SK-N-SH treated with all-trans-retinoic acid at 6 μM for 48 hours (cell line): ENCODE measurements at regions not wholly inside any gene's neighbourhood (a gene's known extent, or its start where the extent isn't known, plus 50 kb on each side); places are given as distances from the start of the nearest gene placed in this dataset.
A peak's percentile ranks its signal among the peaks of the same experiment; 100 is the strongest.

Experiments used
- ATAC-seq: fragments of 200-7000 bp; cut with Tn5 transposase; 3 replicates; pipeline ENCODE4 v1.9.1; 2020; ENCODE audit warnings: mild to moderate bottlenecking, moderate library complexity
- ARNTL ChIP-seq: fragments of 450-650 bp; formaldehyde crosslinking; IDR thresholded peaks from 2 replicates; pipeline ENCODE4 v1.5.0; 2020; ENCODE audit warnings: low read depth, mild to moderate bottlenecking, moderate library complexity, borderline replicate concordance
- BACH2 ChIP-seq: fragments of 250-450 bp; sonication (Bioruptor Pico); IDR thresholded peaks from 2 replicates; pipeline ENCODE4 v1.9.0; 2021; ENCODE audit warnings: mild to moderate bottlenecking, borderline replicate concordance
- CREB5 ChIP-seq: fragments of 250-450 bp; sonication (Bioruptor Pico); IDR thresholded peaks from 2 replicates; pipeline ENCODE4 v1.5.1; 2020; ENCODE audit warnings: low read depth, mild to moderate bottlenecking, moderate library complexity
- CSDC2 ChIP-seq: fragments of 250-450 bp; sonication (Bioruptor Pico); IDR thresholded peaks from 2 replicates; pipeline ENCODE4 v1.5.0; 2020; ENCODE audit warnings: mild to moderate bottlenecking, moderate library complexity
- CSRNP3 ChIP-seq: fragments of 250-450 bp; sonication (Bioruptor Pico); IDR thresholded peaks from 2 replicates; pipeline ENCODE4 v1.5.1; 2021; ENCODE audit warnings: mild to moderate bottlenecking, moderate library complexity
- ISL1 ChIP-seq: fragments of 250-450 bp; sonication (Bioruptor Pico); IDR thresholded peaks from 2 replicates; pipeline ENCODE4 v2.1.2; 2022; ENCODE audit warnings: mild to moderate bottlenecking, moderate library complexity
- OSR1 ChIP-seq: fragments of 250-450 bp; sonication (Bioruptor Pico); IDR thresholded peaks from 2 replicates; pipeline ENCODE4 v1.8.0; 2022; ENCODE audit warnings: moderate library complexity, mild to moderate bottlenecking, inconsistent platforms
- PATZ1 ChIP-seq: fragments of 250-450 bp; sonication (Bioruptor Pico); IDR thresholded peaks from 2 replicates; pipeline ENCODE4 v1.8.0; 2020; ENCODE audit warnings: mild to moderate bottlenecking, moderate library complexity, borderline replicate concordance
- POU6F1 ChIP-seq: fragments of 250-450 bp; sonication (Bioruptor Pico); IDR thresholded peaks from 2 replicates; pipeline ENCODE4 v1.8.0; 2021; ENCODE audit warnings: low read depth, mild to moderate bottlenecking, moderate library complexity, borderline replicate concordance
- PPARA ChIP-seq: fragments of 250-450 bp; sonication (Bioruptor Pico); IDR thresholded peaks from 2 replicates; pipeline ENCODE4 v1.5.0; 2020; ENCODE audit warnings: mild to moderate bottlenecking, borderline replicate concordance
- RARB ChIP-seq: fragments of 250-450 bp; sonication (Bioruptor Pico); IDR thresholded peaks from 2 replicates; pipeline ENCODE4 v1.8.0; 2021; ENCODE audit warnings: mild to moderate bottlenecking, moderate library complexity
- SNAI2 ChIP-seq: fragments of 250-450 bp; sonication (Bioruptor Pico); IDR thresholded peaks from 2 replicates; pipeline ENCODE4 v1.5.0; 2020; ENCODE audit warnings: mild to moderate bottlenecking, moderate library complexity
- TCF4 ChIP-seq: fragments of 250-450 bp; sonication (Bioruptor Pico); IDR thresholded peaks from 2 replicates; pipeline ENCODE4 v1.8.0; 2021; ENCODE audit warnings: mild to moderate bottlenecking, moderate library complexity, borderline replicate concordance
- TOX ChIP-seq: fragments of 250-450 bp; sonication (Bioruptor Pico); IDR thresholded peaks from 2 replicates; pipeline ENCODE4 v1.8.0; 2021; ENCODE audit warnings: mild to moderate bottlenecking, moderate library complexity, borderline replicate concordance
- TSHZ2 ChIP-seq: fragments of 250-450 bp; sonication (Bioruptor Pico); IDR thresholded peaks from 2 replicates; pipeline ENCODE4 v1.5.0; 2020; ENCODE audit warnings: mild to moderate bottlenecking, moderate library complexity
- ZC3H10 ChIP-seq: fragments of 250-450 bp; sonication (Bioruptor Pico); IDR thresholded peaks from 2 replicates; pipeline ENCODE4 v1.5.1; 2021; ENCODE audit warnings: mild to moderate bottlenecking, moderate library complexity
- ZFP3 ChIP-seq: fragments of 250-450 bp; sonication (Bioruptor Pico); IDR thresholded peaks from 2 replicates; pipeline ENCODE4 v1.5.0; 2020; ENCODE audit warnings: mild to moderate bottlenecking, moderate library complexity
- ZNF565 ChIP-seq: fragments of 450-650 bp; formaldehyde crosslinking; conservative IDR thresholded peaks from 2 replicates; pipeline ENCODE4 v1.5.0; 2020; ENCODE audit warnings: low read depth, mild to moderate bottlenecking, moderate library complexity
- ZNF70 ChIP-seq: fragments of 450-650 bp; formaldehyde crosslinking; IDR thresholded peaks from 2 replicates; pipeline ENCODE4 v1.5.0; 2020; ENCODE audit warnings: mild to moderate bottlenecking, moderate library complexity

GRCh38 chr15:47037003-47037402 lies 680.3 kb upstream of the SEMA6D start:
- TF ChIP-seq CSDC2 (CRISPR knock-in tag) (no peak), TSHZ2 (CRISPR knock-in tag) (no peak)
- no peak for ATAC-seq

DNA sequence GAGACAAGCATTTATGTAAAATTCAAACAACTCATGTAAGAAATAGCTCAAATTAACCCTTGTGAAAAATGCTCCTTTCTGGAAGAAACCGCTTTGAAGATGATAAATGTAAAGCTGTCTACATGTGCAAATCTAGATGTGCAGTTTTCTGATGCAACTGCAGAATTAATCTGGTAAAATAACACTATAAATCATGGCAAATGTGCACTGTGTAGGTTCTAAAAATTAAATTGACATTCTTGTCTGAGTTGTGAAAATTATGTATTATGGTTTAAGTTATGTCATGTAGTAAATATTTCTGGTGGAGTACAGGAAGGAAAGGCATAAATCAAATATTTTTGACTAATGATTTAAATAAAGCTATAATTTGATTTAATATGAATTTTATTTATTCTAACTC lies 678.1 kb upstream of the SEMA6D start:
- no peak for TF ChIP-seq ARNTL
- TF ChIP-seq RARB = no peak
- TF ChIP-seq ZC3H10 (CRISPR knock-in tag) = no peak
- TF ChIP-seq OSR1 (CRISPR knock-in tag) = no peak
- TF ChIP-seq ZNF565 = no peak
- 0 out of 2 replicates have a peak, but pooled peaks have one; percentile 39 for TF ChIP-seq CREB5 (CRISPR knock-in tag)
- TF ChIP-seq POU6F1 (CRISPR knock-in tag) = no peak
- peak; percentile 89 for TF ChIP-seq ISL1 (CRISPR knock-in tag)
- no peak for TF ChIP-seq TSHZ2 (CRISPR knock-in tag)
- TF ChIP-seq SNAI2 (CRISPR knock-in tag) = no peak
- no peak for ATAC-seq

DNA sequence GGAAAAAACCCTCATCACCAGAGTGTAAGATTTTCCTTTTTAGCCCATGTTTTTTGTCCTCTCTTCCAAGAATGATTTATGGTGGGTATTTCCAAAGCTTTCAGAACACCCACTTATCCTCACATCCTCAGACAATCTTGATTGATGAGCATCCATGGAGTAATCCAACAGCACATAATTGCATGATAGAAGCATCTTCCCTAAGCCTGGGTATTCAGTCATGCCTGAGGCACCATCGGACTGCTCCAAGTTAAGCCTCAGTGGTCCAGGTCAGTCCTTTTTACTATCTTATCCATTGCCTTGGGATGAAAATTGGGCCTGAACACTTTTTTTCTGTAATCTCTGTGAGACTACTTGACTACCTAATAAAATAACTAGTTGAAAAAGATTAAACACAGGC lies 676.0 kb upstream of the SEMA6D start:
- no peak for ATAC-seq
- no peak for TF ChIP-seq CREB5 (CRISPR knock-in tag)
- TF ChIP-seq SNAI2 (CRISPR knock-in tag) = no peak
- no peak for TF ChIP-seq PATZ1 (CRISPR knock-in tag)
- no peak for TF ChIP-seq CSRNP3 (CRISPR knock-in tag)
- TF ChIP-seq ZC3H10 (CRISPR knock-in tag) = no peak
- TF ChIP-seq CSDC2 (CRISPR knock-in tag) = no peak
- no peak for TF ChIP-seq POU6F1 (CRISPR knock-in tag)
- no peak for TF ChIP-seq BACH2
- TF ChIP-seq RARB = no peak
- TF ChIP-seq TCF4 (CRISPR knock-in tag) = no peak
- TF ChIP-seq TOX = no peak
- TF ChIP-seq PPARA (CRISPR knock-in tag) = no peak
- TF ChIP-seq ZNF70 (CRISPR knock-in tag) = no peak
- TF ChIP-seq ZFP3 (CRISPR knock-in tag) = no peak
- no peak for TF ChIP-seq ISL1 (CRISPR knock-in tag)
